Activated T-helper 1 cell treated with Interleukin-2 at 50 U/mL for 16 hours (primary cell): ENCODE measurements at regions not wholly inside any gene's neighbourhood (a gene's known extent, or its start where the extent isn't known, plus 50 kb on each side); places are given as distances from the start of the nearest gene placed in this dataset.
"Not testable (repeated sequence)": the region's sequence is repeated elsewhere in the genome, so short reads cannot be mapped to it uniquely, and the experiment has no call there.

Experiments
- DNase-seq: peaks from one replicate; pipeline ENCODE4 v3.0.0-alpha.2; 2020; ENCODE audit warnings: low read depth

- no peak for DNase-seq
Measured at GRCh38 chr12:47488888-47489287, 216.9 kb downstream of the RPAP3 start.

GRCh38 chr12:47481041-47481440, 224.8 kb downstream of the RPAP3 start:
- no peak for DNase-seq

- DNase-seq, result no peak
Measured at GRCh38 chr12:47478426-47478825, 227.4 kb downstream of the RPAP3 start.

- DNase-seq, result no peak
Measured at GRCh38 chr12:47473091-47473490, 232.7 kb downstream of the RPAP3 start.

GRCh38 chr12:47470349-47470748, 235.5 kb downstream of the RPAP3 start:
- DNase-seq, result not testable (repeated sequence)

GRCh38 chr12:47463918-47464317, 241.9 kb downstream of the RPAP3 start:
- not testable (repeated sequence) for DNase-seq

GRCh38 chr12:47458279-47458678, 247.6 kb downstream of the RPAP3 start:
- no peak for DNase-seq

- no peak for DNase-seq
Measured at GRCh38 chr12:47449797-47450196, 256.0 kb downstream of the RPAP3 start.

GRCh38 chr12:47442310-47442709, 263.5 kb downstream of the RPAP3 start:
- DNase-seq, result no peak

GRCh38 chr12:47441490-47441889, 264.3 kb downstream of the RPAP3 start:
- DNase-seq, result no peak

GRCh38 chr12:47438175-47438574, 267.7 kb downstream of the RPAP3 start:
- DNase-seq, result no peak

GRCh38 chr12:47437570-47437969, 268.3 kb downstream of the RPAP3 start:
- no peak for DNase-seq

GRCh38 chr12:47433876-47434275, 272.0 kb downstream of the RPAP3 start:
- no peak for DNase-seq

GRCh38 chr12:47426678-47427309, 279.0 kb downstream of the RPAP3 start:
- DNase-seq, result not testable (repeated sequence)

GRCh38 chr12:47422611-47423010, 283.2 kb downstream of the RPAP3 start:
- no peak for DNase-seq

- DNase-seq, result no peak
Measured at GRCh38 chr12:47419497-47419896, 286.3 kb downstream of the RPAP3 start.

GRCh38 chr12:47417955-47418354, 287.9 kb downstream of the RPAP3 start:
- no peak for DNase-seq

GRCh38 chr12:47417121-47417520, 288.7 kb downstream of the RPAP3 start:
- no peak for DNase-seq

GRCh38 chr12:47415054-47415453, 290.8 kb downstream of the RPAP3 start:
- no peak for DNase-seq

- no peak for DNase-seq
Measured at GRCh38 chr12:47414511-47414910, 291.3 kb downstream of the RPAP3 start.

GRCh38 chr12:47413806-47414205, 292.0 kb downstream of the RPAP3 start:
- DNase-seq, result no peak

GRCh38 chr12:47412601-47413236, 293.1 kb downstream of the RPAP3 start:
- DNase-seq, result no peak

- no peak for DNase-seq
Measured at GRCh38 chr12:47411966-47412365, 293.9 kb downstream of the RPAP3 start.

- DNase-seq, result no peak
Measured at GRCh38 chr12:47410862-47411261, 295.0 kb downstream of the RPAP3 start.
